Pancreas (tissue), 10 donors: ENCODE measurements at regions not wholly inside any gene's neighbourhood (a gene's known extent, or its start where the extent isn't known, plus 50 kb on each side); places are given as distances from the start of the nearest gene placed in this dataset.

Source experiments
- ATAC-seq, 4 donors: fragments of 200-7000 bp; cut with Tn5 transposase; one replicate each; pipeline versions ENCODE4 v1.8.0 to v1.9.1; 2020; ENCODE audit warnings: mild to moderate bottlenecking in 4 of 4, moderate library complexity in 4 of 4
- DNase-seq, 6 donors: peaks; one replicate each; pipeline ENCODE4 v3.0.0-alpha.2; 2020
- FAIRE-seq: peaks from 2 replicates; lab custom pipeline; 2012; peaks lifted over from hg19 to GRCh38; lab: Jason Lieb, UNC
- H3K27ac ChIP-seq, 4 donors: fragments of 200-600 bp; sonication (generic); 1 replicate in 3 of 4; 2 replicates in 1 of 4; pipeline versions ENCODE4 v1.5.0 to v1.8.0; 2020
- H3K27me3 ChIP-seq, 4 donors: fragments of 200-600 bp; one replicate each; pipeline ENCODE4 v1.8.0; 2021
- H3K36me3 ChIP-seq, 3 donors: fragments of 200-600 bp; sonication (generic) in 1 of 3; one replicate each; pipeline versions ENCODE4 v1.5.0 to v1.8.0; 2020 to 2021
- H3K4me1 ChIP-seq, 3 donors: fragments of 200-600 bp; one replicate each; pipeline ENCODE4 v1.8.0; 2021
- H3K4me3 ChIP-seq, 4 donors: fragments of 200-600 bp; sonication (generic) in 2 of 4; one replicate each; pipeline versions ENCODE4 v1.5.0 to v1.8.0; 2020 to 2021
- H3K9me3 ChIP-seq, 4 donors: fragments of 200-600 bp; one replicate each; pipeline ENCODE4 v1.8.0; 2021
- WGBS, 2 donors: extraction: QIAGEN DNeasy Blood & Tissue Kit; methylation state at CpG; one replicate each; pipeline ENCODE4 v1.1.7; 2013; 5-methylcytosine and 5-hydroxymethylcytosine counted together
- intact Hi-C, 3 donors: fragments of 100-400 bp; cut with DNase I; formaldehyde crosslinking; loops; one replicate each; pipeline versions ENCODE4 v1.11.1 to v1.14.2; 2022
- TF ChIP-seq, protein P1 (sequence below), 4 donors: fragments of 200-600 bp; sonication (generic) in 3 of 4; IDR thresholded peaks; one replicate each; pipeline versions ENCODE4 v1.5.0 to v1.8.0; 2021; ENCODE audit warnings: antibody characterized with exemption in 4 of 4
- donor health status: healthy with polysubstance abuse.
- donor health status: DM: no; HTN: no; CAD: no; lungs with moderate emphysema.
- donor health status: DM: no; HTN: no; CAD: no.
- donor health status: control.
- donor health status: control.
- donor health status: Bipolar disorder and iron deficiency.
- donor health status: DM: yes; HTN: yes; CAD: no.
- donor health status: DM: no; HTN: no; CAD: no.
- donor health status: DM: no; HTN: no; CAD: no.
- donor health status: DM: yes; HTN: yes; CAD: no.

DNA sequence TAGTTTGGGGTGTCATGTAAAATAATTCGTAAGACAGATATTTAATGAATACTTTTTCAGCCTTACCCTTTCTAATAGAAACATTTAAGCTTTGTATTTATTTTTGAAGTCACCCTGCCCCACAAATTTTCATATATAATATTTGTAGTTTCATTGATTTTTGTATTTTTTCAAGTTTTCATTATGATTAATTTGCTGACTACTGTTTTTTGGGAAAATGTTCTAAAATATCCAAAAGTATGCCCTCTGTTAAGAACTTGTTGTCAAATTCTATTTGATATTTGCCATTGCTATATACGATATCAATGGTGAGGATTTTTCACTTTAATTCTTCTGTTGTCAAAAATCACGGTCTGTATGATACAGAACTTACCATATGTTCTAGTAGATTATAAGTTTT is 793.9 kb upstream of the CITED2 start:
- Histone ChIP-seq H3K27me3 (no peaks in the 10 kb centered on the region), H3K9me3 (no peaks in the 10 kb centered on the region), H3K36me3 (no peaks in the 10 kb centered on the region), H3K4me1 (no peaks in the 10 kb centered on the region), H3K4me3 (no peak overlapping the region), H3K27ac (no peak overlapping the region)
- WGBS, 2 donors, result 88 to 92% methylated on average over 3 of the region's 3 CpGs
- FAIRE-seq (no peak), ATAC-seq (no peak), DNase-seq (no peak)
- TF ChIP-seq, protein P1, sequence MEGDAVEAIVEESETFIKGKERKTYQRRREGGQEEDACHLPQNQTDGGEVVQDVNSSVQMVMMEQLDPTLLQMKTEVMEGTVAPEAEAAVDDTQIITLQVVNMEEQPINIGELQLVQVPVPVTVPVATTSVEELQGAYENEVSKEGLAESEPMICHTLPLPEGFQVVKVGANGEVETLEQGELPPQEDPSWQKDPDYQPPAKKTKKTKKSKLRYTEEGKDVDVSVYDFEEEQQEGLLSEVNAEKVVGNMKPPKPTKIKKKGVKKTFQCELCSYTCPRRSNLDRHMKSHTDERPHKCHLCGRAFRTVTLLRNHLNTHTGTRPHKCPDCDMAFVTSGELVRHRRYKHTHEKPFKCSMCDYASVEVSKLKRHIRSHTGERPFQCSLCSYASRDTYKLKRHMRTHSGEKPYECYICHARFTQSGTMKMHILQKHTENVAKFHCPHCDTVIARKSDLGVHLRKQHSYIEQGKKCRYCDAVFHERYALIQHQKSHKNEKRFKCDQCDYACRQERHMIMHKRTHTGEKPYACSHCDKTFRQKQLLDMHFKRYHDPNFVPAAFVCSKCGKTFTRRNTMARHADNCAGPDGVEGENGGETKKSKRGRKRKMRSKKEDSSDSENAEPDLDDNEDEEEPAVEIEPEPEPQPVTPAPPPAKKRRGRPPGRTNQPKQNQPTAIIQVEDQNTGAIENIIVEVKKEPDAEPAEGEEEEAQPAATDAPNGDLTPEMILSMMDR (IDR thresholded peaks at IDR 0.05), result no peak
- intact Hi-C loops, result no loop called here

DNA sequence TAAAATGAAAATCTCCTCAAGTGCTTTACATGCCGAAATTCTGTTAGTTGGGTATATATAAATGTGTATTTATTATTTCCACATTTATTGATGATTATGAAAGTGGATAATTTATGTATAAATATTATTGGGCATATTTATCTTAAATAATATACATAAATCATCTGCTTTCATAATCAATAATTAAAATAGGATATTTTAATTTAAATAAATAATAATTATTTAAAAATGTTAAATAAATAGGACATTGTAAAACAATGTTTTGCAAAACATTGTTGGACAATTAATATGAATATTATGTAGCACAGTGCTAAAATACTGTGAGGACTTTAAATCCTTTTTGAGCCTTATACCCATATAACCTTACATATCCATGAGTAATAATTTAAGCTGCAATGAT is 786.5 kb upstream of the CITED2 start:
- TF ChIP-seq, protein P1 (IDR thresholded peaks at IDR 0.05), result no peak
- WGBS, 2 donors, result 54 to 75% methylated on average over 1 of the region's 1 CpG
- no peaks in the 10 kb centered on the region for H3K9me3 ChIP-seq
- no peak overlapping the region for H3K4me3 ChIP-seq
- FAIRE-seq (peak; percentile 17), DNase-seq (no peak), ATAC-seq (no peak)
- intact Hi-C loops, result no loop called here
- H3K36me3 ChIP-seq, result no peaks in the 10 kb centered on the region
- no peaks in the 10 kb centered on the region for H3K4me1 ChIP-seq
- H3K27me3 ChIP-seq, result no peaks in the 10 kb centered on the region
- no peak overlapping the region for H3K27ac ChIP-seq

DNA sequence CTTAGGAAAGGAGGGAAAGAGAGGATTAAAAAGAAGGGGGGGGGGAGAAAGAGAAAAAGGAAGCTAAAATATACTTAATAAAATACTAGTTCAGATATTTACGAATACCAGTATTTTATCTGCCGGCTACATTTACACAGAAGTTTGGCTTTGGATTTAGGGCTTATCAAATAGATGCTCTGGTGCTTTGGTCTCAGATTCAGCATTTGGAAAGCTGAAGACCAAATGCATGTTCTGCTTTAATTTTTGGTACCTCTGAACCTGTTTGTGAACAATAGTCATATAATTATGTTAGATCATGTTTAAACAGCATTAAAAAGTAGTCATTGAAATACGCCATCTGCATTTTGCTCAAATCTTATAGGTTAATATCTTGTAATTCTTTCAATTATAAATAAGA is 786.0 kb upstream of the CITED2 start:
- 92 to 93% methylated on average over 3 of the region's 3 CpGs for WGBS, 2 donors
- TF ChIP-seq, protein P1 (IDR thresholded peaks at IDR 0.05), result no peak
- H3K9me3 ChIP-seq, result no peaks in the 10 kb centered on the region
- intact Hi-C loops, result no loop called here
- H3K4me1 ChIP-seq, result no peaks in the 10 kb centered on the region
- no peak for ATAC-seq
- no peak for DNase-seq
- no peaks in the 10 kb centered on the region for H3K27me3 ChIP-seq
- H3K27ac ChIP-seq, result no peak overlapping the region
- FAIRE-seq, result no peak
- H3K36me3 ChIP-seq, result no peaks in the 10 kb centered on the region
- no peak overlapping the region for H3K4me3 ChIP-seq

DNA sequence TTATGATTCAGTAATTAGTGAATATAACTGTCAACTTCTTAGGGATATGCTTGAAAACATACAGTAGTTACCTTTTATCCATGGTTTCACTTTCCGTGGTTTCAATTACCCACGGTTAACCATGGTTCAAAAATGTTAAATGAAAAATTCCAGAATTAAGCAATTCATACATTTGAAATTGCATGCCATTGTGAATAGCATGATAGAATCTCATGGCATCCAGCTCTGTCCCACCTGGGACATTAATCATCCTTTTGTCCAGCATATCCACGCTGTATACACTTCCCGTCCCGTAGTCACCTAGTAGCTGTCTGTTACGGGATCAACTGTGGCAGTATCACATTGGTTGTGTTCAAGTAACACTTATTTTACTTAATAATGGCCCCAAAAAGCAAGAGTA is 781.7 kb upstream of the CITED2 start:
- Histone ChIP-seq H3K4me3 (no peak overlapping the region), H3K9me3 (no peaks in the 10 kb centered on the region), H3K36me3 (no peaks in the 10 kb centered on the region), H3K4me1 (no peaks in the 10 kb centered on the region), H3K27ac (no peak overlapping the region), H3K27me3 (no peaks in the 10 kb centered on the region)
- ATAC-seq (no peak), FAIRE-seq (no peak), DNase-seq (no peak)
- intact Hi-C loops, result no loop called here
- TF ChIP-seq, protein P1 (IDR thresholded peaks at IDR 0.05), result no peak
- 88 to 92% methylated on average over 6 of the region's 6 CpGs for WGBS, 2 donors

DNA sequence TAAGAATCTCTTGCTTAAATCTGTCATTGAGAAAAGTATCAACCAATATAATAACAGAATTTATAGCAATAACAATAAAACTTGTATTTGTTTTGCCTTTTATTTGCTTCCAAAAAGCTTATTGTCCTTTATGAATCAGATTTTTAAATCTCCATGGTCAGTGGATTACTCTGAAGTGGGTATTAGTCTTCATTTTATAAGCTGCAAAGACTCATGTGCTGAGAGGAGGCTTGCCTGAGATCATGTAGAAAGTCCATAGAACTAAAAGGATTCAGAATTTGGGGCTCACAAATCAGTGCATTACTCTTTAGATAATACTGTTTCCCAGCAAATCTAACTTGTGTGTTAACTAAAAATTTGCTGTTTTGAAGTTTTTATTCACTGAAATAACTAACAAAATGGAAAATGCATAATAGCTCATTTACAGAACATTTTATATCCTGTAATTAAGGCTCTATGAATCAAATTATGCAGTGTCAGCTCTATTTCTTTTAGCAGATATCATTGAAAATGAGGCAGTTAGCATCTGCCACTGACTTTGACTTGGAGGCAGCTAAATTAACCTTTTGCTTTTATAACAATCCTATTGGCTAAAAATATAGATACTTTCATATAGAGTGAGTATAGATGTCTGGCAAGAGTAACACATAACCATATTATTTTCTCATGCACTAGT is 781.1 kb upstream of the CITED2 start:
- no peak for DNase-seq
- intact Hi-C loops, result no loop called here
- Histone ChIP-seq H3K27me3 (no peaks in the 10 kb centered on the region), H3K4me3 (no peak overlapping the region), H3K9me3 (no peaks in the 10 kb centered on the region), H3K36me3 (no peaks in the 10 kb centered on the region), H3K4me1 (no peaks in the 10 kb centered on the region), H3K27ac (no peak overlapping the region)
- FAIRE-seq, result no peak
- no peak for ATAC-seq
- TF ChIP-seq, protein P1 (IDR thresholded peaks at IDR 0.05), result no peak
